ENCODE measurements at regions not wholly inside any gene's neighbourhood (a gene's known extent, or its start where the extent isn't known, plus 50 kb on each side); places are given as distances from the start of the nearest gene placed in this dataset.

DNA sequence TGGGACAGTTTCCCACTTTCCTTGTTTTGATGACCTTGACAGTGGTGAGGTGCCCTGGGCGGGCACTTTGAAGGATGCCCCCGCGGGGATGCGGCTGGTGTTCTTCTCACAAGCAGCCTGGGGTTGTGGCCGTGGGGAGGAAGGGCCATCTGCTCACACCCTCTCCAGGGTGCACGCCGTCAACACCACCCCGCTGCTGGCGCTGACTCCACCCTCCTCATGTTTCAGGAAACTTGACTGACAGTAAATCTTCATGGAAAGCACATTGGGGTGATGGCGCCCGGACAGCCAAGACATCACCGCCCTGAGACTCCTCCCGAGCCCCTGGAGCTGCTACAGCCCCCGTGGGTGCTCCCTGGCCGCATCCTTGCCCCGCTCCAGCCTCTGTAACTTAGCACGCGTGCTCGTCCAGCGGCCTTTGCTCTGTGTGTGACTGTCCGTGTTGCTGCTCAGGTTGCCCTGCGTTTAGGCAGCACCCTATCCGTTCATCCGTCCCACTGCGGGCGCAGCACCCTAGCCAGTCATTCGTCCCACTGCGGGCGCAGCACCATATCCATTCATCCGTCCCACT lies 150.2 kb upstream of the C14orf180 start (continued):
- TF ChIP-seq HDAC8 (tag; IDR thresholded peaks at IDR 0.05), result no peak

GRCh38 chr14:104431351-104431928 lies 148.1 kb upstream of the C14orf180 start:
- intact Hi-C loops (cut with micrococcal nuclease) (no loop called here), in situ Hi-C loops (cut with MboI) (no loop called here)
- Histone ChIP-seq H3K9me1 (ENCODE audit: control insufficient read depth, insufficient read depth, low read length) (no peaks in the 10 kb centered on the region), H3K27me3 (ENCODE audit: control insufficient read depth in 2 of 2, insufficient read depth in 2 of 2, low read length in 2 of 2) (no peaks in the 10 kb centered on the region), H3K4me1 (replicated peaks in 1 of 2; ENCODE audit: control insufficient read depth in 2 of 2, insufficient read depth in 2 of 2, low read length in 2 of 2) (peaks cover 0 to 5% of the 10 kb centered on the region in 2 experiments; a peak in 1 of 5 replicates), H3K9ac (ENCODE audit: insufficient read depth in 1 of 2, low read depth in 2 of 2, low read length in 2 of 2) (no peak overlapping the region), H3K4me2 (ENCODE audit: insufficient read depth, low read length) (no peak overlapping the region), H3K9me3 (replicated peaks; ENCODE audit: control insufficient read depth, insufficient read depth, low read depth, low read length) (no peaks in the 10 kb centered on the region), H3K4me3 (no peak overlapping the region), H4K20me1 (replicated peaks; ENCODE audit: control insufficient read depth, insufficient read depth, low read length) (no peaks in the 10 kb centered on the region), H3K79me2 (ENCODE audit: control insufficient read depth, insufficient read depth, low read length) (no peaks in the 10 kb centered on the region), H2AFZ (ENCODE audit: low read depth, low read length) (no peak overlapping the region), H3K27ac (ENCODE audit: extremely low read depth, low read depth, low read length) (no peak overlapping the region), H3K36me3 (ENCODE audit: control insufficient read depth, insufficient read depth, low read length) (no peaks in the 10 kb centered on the region)
- FAIRE-seq (no peak), DNase-seq (ENCODE audit: extremely low read depth in 1 of 4, low spot score in 3 of 4) (no peak), ATAC-seq (no peak)
- TF ChIP-seq, protein P1, sequence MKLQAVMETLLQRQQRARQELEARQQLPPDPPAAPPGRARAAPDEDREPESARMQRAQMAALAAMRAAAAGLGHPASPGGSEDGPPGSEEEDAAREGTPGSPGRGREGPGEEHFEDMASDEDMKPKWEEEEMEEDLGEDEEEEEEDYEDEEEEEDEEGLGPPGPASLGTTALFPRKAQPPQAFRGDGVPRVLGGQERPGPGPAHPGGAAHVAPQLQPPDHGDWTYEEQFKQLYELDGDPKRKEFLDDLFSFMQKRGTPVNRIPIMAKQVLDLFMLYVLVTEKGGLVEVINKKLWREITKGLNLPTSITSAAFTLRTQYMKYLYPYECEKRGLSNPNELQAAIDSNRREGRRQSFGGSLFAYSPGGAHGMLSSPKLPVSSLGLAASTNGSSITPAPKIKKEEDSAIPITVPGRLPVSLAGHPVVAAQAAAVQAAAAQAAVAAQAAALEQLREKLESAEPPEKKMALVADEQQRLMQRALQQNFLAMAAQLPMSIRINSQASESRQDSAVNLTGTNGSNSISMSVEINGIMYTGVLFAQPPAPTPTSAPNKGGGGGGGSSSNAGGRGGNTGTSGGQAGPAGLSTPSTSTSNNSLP (IDR thresholded peaks at IDR 0.05; ENCODE audit: borderline replicate concordance, low read depth, low read length), result no peak
- TF ChIP-seq ZNF175 (CRISPR knock-in tag; IDR thresholded peaks at IDR 0.05; ENCODE audit: low read depth) (no peak), PCBP2 (IDR thresholded peaks at IDR 0.05; ENCODE audit: low read depth, low read length, poor library complexity, severe bottlenecking) (no peak), ZNF197 (CRISPR knock-in tag; IDR thresholded peaks at IDR 0.05; ENCODE audit: low read depth) (no peak), CREB3 (tag; conservative IDR thresholded peaks at IDR 0.05; ENCODE audit: low read depth) (no peak), GTF2A2 (tag; IDR thresholded peaks at IDR 0.05) (no peak), DIDO1 (tag; IDR thresholded peaks at IDR 0.05; ENCODE audit: low read depth) (no peak), EZH2 (IDR thresholded peaks at IDR 0.05; ENCODE audit: borderline replicate concordance, low read depth, low read length) (no peak), SAFB (IDR thresholded peaks at IDR 0.05; ENCODE audit: borderline replicate concordance, low read depth, low read length) (no peak), FOXJ2 (tag; IDR thresholded peaks at IDR 0.05) (no peak)
- TF ChIP-seq, protein P2, sequence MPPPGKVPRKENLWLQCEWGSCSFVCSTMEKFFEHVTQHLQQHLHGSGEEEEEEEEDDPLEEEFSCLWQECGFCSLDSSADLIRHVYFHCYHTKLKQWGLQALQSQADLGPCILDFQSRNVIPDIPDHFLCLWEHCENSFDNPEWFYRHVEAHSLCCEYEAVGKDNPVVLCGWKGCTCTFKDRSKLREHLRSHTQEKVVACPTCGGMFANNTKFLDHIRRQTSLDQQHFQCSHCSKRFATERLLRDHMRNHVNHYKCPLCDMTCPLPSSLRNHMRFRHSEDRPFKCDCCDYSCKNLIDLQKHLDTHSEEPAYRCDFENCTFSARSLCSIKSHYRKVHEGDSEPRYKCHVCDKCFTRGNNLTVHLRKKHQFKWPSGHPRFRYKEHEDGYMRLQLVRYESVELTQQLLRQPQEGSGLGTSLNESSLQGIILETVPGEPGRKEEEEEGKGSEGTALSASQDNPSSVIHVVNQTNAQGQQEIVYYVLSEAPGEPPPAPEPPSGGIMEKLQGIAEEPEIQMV (tag; conservative IDR thresholded peaks at IDR 0.05; ENCODE audit: low read depth), result no peak
- TF ChIP-seq, protein P3, sequence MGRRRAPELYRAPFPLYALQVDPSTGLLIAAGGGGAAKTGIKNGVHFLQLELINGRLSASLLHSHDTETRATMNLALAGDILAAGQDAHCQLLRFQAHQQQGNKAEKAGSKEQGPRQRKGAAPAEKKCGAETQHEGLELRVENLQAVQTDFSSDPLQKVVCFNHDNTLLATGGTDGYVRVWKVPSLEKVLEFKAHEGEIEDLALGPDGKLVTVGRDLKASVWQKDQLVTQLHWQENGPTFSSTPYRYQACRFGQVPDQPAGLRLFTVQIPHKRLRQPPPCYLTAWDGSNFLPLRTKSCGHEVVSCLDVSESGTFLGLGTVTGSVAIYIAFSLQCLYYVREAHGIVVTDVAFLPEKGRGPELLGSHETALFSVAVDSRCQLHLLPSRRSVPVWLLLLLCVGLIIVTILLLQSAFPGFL (CRISPR knock-in tag; IDR thresholded peaks at IDR 0.05), result no peak
- BruUV-seq (replicated peaks), result no TSS peak
- WGBS (ENCODE audit: insufficient coverage, low coverage, missing lambda C conversion rate), result 4% methylated on average over 7 of the region's 15 CpGs
- POLR2A ChIA-PET, result no interaction called here
- CTCF ChIA-PET (ENCODE audit: low intra/inter-chr PET ratio), result no interaction called here

Data from K562 (cell line).